ENCODE measurements at regions not wholly inside any gene's neighbourhood (a gene's known extent, or its start where the extent isn't known, plus 50 kb on each side); places are given as distances from the start of the nearest gene placed in this dataset.

GRCh38 chr14:71590131-71590530 lies 342.1 kb upstream of the RGS6 start:
- Mint-ChIP-seq H3K27me3 (ENCODE audit: low read depth, poor library complexity) (no peaks in the 10 kb centered on the region), H3K4me3 (no peak overlapping the region), H3K4me1 (peaks cover 17% of the 10 kb centered on the region), H3K9me3 (no peaks in the 10 kb centered on the region), H3K36me3 (ENCODE audit: low read depth) (peaks cover 13% of the 10 kb centered on the region), H3K27ac (no peak overlapping the region)
- no peak for TF ChIP-seq CTCF (IDR thresholded peaks at IDR 0.05)
- DNase-seq, result no peak

- DNase-seq, result no peak
- H3K4me1 Mint-ChIP-seq, result peaks cover 12% of the 10 kb centered on the region
- H3K4me3 Mint-ChIP-seq, result no peak overlapping the region
- no peaks in the 10 kb centered on the region for H3K9me3 Mint-ChIP-seq
- peaks cover 13% of the 10 kb centered on the region for H3K36me3 Mint-ChIP-seq (ENCODE audit: low read depth)
- H3K27ac Mint-ChIP-seq, result no peak overlapping the region
- no peak for TF ChIP-seq CTCF (IDR thresholded peaks at IDR 0.05)
- H3K27me3 Mint-ChIP-seq (ENCODE audit: low read depth, poor library complexity), result no peaks in the 10 kb centered on the region
These were observed 341.0 kb upstream of the RGS6 start for GRCh38 chr14:71591231-71591630.

GRCh38 chr14:71591929-71592328 lies 340.3 kb upstream of the RGS6 start:
- H3K4me3 Mint-ChIP-seq, result no peak overlapping the region
- H3K27ac Mint-ChIP-seq, result no peak overlapping the region
- H3K4me1 Mint-ChIP-seq, result peaks cover 10% of the 10 kb centered on the region
- peaks cover 13% of the 10 kb centered on the region for H3K36me3 Mint-ChIP-seq (ENCODE audit: low read depth)
- no peak for TF ChIP-seq CTCF (IDR thresholded peaks at IDR 0.05)
- DNase-seq, result no peak
- H3K9me3 Mint-ChIP-seq, result no peaks in the 10 kb centered on the region
- H3K27me3 Mint-ChIP-seq (ENCODE audit: low read depth, poor library complexity), result no peaks in the 10 kb centered on the region

GRCh38 chr14:71592361-71592760 lies 339.9 kb upstream of the RGS6 start:
- Mint-ChIP-seq H3K27me3 (ENCODE audit: low read depth, poor library complexity) (no peaks in the 10 kb centered on the region), H3K4me3 (no peak overlapping the region), H3K27ac (no peak overlapping the region), H3K4me1 (peaks cover 10% of the 10 kb centered on the region), H3K9me3 (no peaks in the 10 kb centered on the region), H3K36me3 (ENCODE audit: low read depth) (peaks cover 17% of the 10 kb centered on the region)
- DNase-seq, result no peak
- TF ChIP-seq CTCF (IDR thresholded peaks at IDR 0.05), result no peak

- Mint-ChIP-seq H3K4me1 (peaks cover 10% of the 10 kb centered on the region), H3K27me3 (ENCODE audit: low read depth, poor library complexity) (no peaks in the 10 kb centered on the region)
These were observed 338.3 kb upstream of the RGS6 start for GRCh38 chr14:71593966-71594365.

More at GRCh38 chr14:71593966-71594365, 338.3 kb upstream of the RGS6 start:
- peaks cover 8% of the 10 kb centered on the region for H3K9me3 Mint-ChIP-seq
- DNase-seq, result no peak
- H3K36me3 Mint-ChIP-seq (ENCODE audit: low read depth), result peaks cover 21% of the 10 kb centered on the region
- H3K27ac Mint-ChIP-seq, result no peak overlapping the region
- TF ChIP-seq CTCF (IDR thresholded peaks at IDR 0.05), result no peak
- H3K4me3 Mint-ChIP-seq, result no peak overlapping the region
